NCI-H1105 treated with DMSO at 0.1 percent for 48 hours (cell line): ENCODE measurements at regions not wholly inside any gene's neighbourhood (a gene's known extent, or its start where the extent isn't known, plus 50 kb on each side); places are given as distances from the start of the nearest gene placed in this dataset.
"Not testable (repeated sequence)": the region's sequence is repeated elsewhere in the genome, so short reads cannot be mapped to it uniquely, and the experiment has no call there.

Experiments used
- DNase-seq: peaks from one replicate; lab custom pipeline; 2025; lab: John Stamatoyannopoulos, UW

GRCh38 chr3:155995525-155996370 lies 124.6 kb upstream of the KCNAB1 start:
- peak; percentile 59 for DNase-seq

GRCh38 chr3:155996882-155997281 lies 123.5 kb upstream of the KCNAB1 start:
- no peak for DNase-seq

GRCh38 chr3:155998173-155998572 lies 122.2 kb upstream of the KCNAB1 start:
- DNase-seq = not testable (repeated sequence)

- DNase-seq = no peak
Observed at GRCh38 chr3:156005736-156006135, 114.6 kb upstream of the KCNAB1 start.

- peak; percentile 14 for DNase-seq
Observed at GRCh38 chr3:156010829-156011228, 109.5 kb upstream of the KCNAB1 start.

GRCh38 chr3:156014489-156014888 lies 105.9 kb upstream of the KCNAB1 start:
- no peak for DNase-seq

- DNase-seq = no peak
Observed at GRCh38 chr3:156016902-156017301, 103.5 kb upstream of the KCNAB1 start.

- DNase-seq = no peak
Observed at GRCh38 chr3:156017352-156018030, 102.9 kb upstream of the KCNAB1 start.

GRCh38 chr3:156024904-156025533 lies 95.4 kb upstream of the KCNAB1 start:
- DNase-seq = no peak

- DNase-seq = no peak
Observed at GRCh38 chr3:156029208-156029607, 91.2 kb upstream of the KCNAB1 start.

- DNase-seq = no peak
Observed at GRCh38 chr3:156030723-156031122, 89.7 kb upstream of the KCNAB1 start.

- no peak for DNase-seq
Observed at GRCh38 chr3:156033428-156033827, 87.0 kb upstream of the KCNAB1 start.

- no peak for DNase-seq
Observed at GRCh38 chr3:156035158-156035557, 85.2 kb upstream of the KCNAB1 start.

- DNase-seq = no peak
Observed at GRCh38 chr3:156036258-156037053, 83.9 kb upstream of the KCNAB1 start.

- peak; percentile 92 for DNase-seq
Observed at GRCh38 chr3:156037356-156037755, 83.0 kb upstream of the KCNAB1 start.

GRCh38 chr3:156038869-156039268 lies 81.5 kb upstream of the KCNAB1 start:
- DNase-seq = no peak

GRCh38 chr3:156040041-156040440 lies 80.3 kb upstream of the KCNAB1 start:
- no peak for DNase-seq

- not testable (repeated sequence) for DNase-seq
Observed at GRCh38 chr3:156041216-156041841, 79.0 kb upstream of the KCNAB1 start.

GRCh38 chr3:156041856-156042255 lies 78.5 kb upstream of the KCNAB1 start:
- not testable (repeated sequence) for DNase-seq

GRCh38 chr3:156043832-156044633 lies 76.3 kb upstream of the KCNAB1 start:
- not testable (repeated sequence) for DNase-seq

- DNase-seq = no peak
Observed at GRCh38 chr3:156044634-156044975, 75.8 kb upstream of the KCNAB1 start.
